ENCODE measurements at regions not wholly inside any gene's neighbourhood (a gene's known extent, or its start where the extent isn't known, plus 50 kb on each side); places are given as distances from the start of the nearest gene placed in this dataset.

DNA sequence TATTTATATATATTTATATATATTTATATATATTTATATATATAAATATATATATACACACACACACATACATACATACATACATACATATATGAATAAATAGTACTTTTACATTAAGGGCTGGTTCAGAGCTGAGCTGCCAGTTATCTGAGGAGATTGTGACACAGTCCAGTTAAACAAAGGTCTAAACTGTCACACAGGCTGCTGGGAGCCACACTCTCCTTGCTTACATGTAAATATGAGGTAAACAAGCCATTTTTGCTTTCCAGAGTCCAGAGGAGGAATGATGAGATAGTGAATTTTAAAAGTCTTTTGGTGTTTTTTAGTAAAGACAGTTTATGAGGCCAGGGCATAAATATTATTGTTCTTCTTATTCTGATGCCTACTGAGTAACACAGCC, 377.5 kb upstream of the PIK3C3 start:
- TF ChIP-seq, protein P1, sequence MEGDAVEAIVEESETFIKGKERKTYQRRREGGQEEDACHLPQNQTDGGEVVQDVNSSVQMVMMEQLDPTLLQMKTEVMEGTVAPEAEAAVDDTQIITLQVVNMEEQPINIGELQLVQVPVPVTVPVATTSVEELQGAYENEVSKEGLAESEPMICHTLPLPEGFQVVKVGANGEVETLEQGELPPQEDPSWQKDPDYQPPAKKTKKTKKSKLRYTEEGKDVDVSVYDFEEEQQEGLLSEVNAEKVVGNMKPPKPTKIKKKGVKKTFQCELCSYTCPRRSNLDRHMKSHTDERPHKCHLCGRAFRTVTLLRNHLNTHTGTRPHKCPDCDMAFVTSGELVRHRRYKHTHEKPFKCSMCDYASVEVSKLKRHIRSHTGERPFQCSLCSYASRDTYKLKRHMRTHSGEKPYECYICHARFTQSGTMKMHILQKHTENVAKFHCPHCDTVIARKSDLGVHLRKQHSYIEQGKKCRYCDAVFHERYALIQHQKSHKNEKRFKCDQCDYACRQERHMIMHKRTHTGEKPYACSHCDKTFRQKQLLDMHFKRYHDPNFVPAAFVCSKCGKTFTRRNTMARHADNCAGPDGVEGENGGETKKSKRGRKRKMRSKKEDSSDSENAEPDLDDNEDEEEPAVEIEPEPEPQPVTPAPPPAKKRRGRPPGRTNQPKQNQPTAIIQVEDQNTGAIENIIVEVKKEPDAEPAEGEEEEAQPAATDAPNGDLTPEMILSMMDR (IDR thresholded peaks at IDR 0.05; ENCODE audit: insufficient read depth, low read depth, low read length): no peak
- no peak for DNase-seq (ENCODE audit: low read depth)
- H3K4me3 ChIP-seq (ENCODE audit: low read depth, low read length): no peak overlapping the region

DNA sequence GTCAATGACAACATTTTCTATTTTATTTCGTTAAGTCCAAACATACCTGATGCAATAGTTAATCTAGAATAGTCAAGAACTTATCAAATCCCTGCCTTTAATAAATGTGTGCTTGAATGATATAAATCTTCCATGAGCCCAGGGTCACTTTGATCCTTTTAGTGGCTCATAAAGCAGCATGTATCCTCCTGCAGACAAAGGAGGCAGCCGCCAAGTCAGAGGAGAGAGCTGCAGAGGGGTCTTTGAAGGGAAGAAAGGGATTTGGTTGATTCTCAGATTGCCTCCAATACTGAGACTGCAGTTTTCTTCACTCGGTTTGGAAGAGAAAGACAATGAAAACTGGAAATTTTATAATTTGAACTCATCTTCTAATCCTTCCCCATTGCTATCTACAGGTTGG, 378.4 kb upstream of the PIK3C3 start:
- no peak for DNase-seq (ENCODE audit: low read depth)
- H3K4me3 ChIP-seq (ENCODE audit: low read depth, low read length): no peak overlapping the region
- TF ChIP-seq, protein P1 (IDR thresholded peaks at IDR 0.05; ENCODE audit: insufficient read depth, low read depth, low read length): no peak

GRCh38 chr18:41569867-41570266, 385.2 kb upstream of the PIK3C3 start:
- DNase-seq (ENCODE audit: low read depth): no peak
- TF ChIP-seq, protein P1 (IDR thresholded peaks at IDR 0.05; ENCODE audit: insufficient read depth, low read depth, low read length): no peak
- H3K4me3 ChIP-seq (ENCODE audit: low read depth, low read length): no peak overlapping the region

- H3K4me3 ChIP-seq (ENCODE audit: low read depth, low read length): no peak overlapping the region
- DNase-seq (ENCODE audit: low read depth): no peak
- TF ChIP-seq, protein P1 (IDR thresholded peaks at IDR 0.05; ENCODE audit: insufficient read depth, low read depth, low read length): no peak
Measured at GRCh38 chr18:41561961-41562360, 393.1 kb upstream of the PIK3C3 start.

GRCh38 chr18:41558715-41559114, 396.3 kb upstream of the PIK3C3 start:
- TF ChIP-seq, protein P1 (IDR thresholded peaks at IDR 0.05; ENCODE audit: insufficient read depth, low read depth, low read length): no peak
- H3K4me3 ChIP-seq (ENCODE audit: low read depth, low read length): no peak overlapping the region
- DNase-seq (ENCODE audit: low read depth): no peak

GRCh38 chr18:41553716-41554115, 401.3 kb upstream of the PIK3C3 start:
- TF ChIP-seq, protein P1 (IDR thresholded peaks at IDR 0.05; ENCODE audit: insufficient read depth, low read depth, low read length): no peak
- DNase-seq (ENCODE audit: low read depth): no peak
- H3K4me3 ChIP-seq (ENCODE audit: low read depth, low read length): no peak overlapping the region

DNA sequence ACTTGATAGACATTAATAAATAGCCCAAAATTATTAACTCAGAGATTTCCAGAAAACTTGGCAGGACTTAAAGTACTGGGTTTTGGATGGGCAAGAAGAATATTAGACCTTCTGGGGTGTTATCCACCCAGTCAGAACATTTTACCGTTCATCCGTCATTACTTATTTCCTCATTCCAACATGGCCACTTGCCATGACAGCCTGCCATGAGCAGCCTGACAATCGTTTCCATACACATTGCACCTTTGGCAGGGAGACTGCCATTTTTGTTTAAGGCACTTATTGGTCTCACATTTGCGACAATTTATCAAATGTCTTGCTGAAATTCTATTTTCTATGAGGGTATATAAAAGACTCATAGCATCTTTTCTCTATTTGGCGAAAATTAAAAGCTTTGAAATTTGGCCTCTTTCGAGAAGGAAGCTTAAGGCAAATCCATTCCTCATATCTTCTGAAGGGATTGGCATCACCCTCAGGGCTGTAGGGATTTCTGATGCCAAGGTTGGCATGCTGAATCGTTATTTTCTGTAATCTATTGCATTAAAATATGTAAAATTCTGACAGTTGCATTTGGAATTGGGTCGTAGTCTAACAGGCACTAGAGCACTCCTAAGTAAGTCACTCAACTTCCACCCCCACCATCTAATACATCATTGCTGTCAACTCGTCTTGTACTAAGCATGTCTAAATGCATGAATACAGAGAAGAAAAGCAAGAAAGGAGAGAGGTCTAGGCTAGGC, 406.3 kb upstream of the PIK3C3 start:
- H3K4me3 ChIP-seq (ENCODE audit: low read depth, low read length): no peak overlapping the region
- TF ChIP-seq, protein P1 (IDR thresholded peaks at IDR 0.05; ENCODE audit: insufficient read depth, low read depth, low read length): no peak
- DNase-seq (ENCODE audit: low read depth): no peak

Measured in fibroblast of villous mesenchyme (primary cell).